ENCODE measurements at regions not wholly inside any gene's neighbourhood (a gene's known extent, or its start where the extent isn't known, plus 50 kb on each side); places are given as distances from the start of the nearest gene placed in this dataset.

DNA sequence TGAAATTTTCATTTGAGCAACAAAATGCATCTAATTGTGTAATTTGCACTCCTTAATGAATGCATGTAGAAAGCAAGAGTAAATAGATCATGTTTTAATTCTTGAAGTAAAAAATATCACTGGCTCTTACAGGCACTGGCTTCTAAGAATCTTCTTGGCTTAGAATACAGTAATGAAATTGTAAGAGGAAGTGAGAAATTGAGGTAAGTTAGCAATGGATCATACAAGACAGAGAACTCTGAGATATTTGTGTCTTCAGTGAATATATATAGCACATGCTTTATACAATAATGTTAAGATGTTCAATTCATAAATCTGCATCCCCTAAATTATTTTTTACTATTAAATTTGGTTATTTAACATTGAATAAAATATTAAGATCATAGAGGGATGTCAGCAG, 465.0 kb downstream of the CNTN3 start:
- CTCF ChIA-PET, result no interaction called here

DNA sequence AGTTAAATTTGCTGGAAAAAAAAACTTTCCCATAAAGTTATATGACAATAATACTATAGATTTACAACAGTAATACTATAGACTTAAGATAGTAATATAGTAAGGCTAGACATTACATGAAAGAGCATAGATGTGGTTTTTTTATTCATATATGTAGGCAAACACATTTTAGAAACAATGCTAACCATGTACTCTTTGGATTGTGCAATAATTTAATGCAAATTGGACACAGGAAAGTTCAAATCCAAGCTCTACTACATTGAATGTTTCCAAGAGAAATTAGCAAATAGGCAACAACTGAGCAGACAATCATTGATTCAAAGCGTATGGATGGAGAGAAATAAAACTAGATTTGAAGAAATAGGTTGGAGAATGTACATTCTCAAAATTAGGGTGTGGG, 469.2 kb downstream of the CNTN3 start:
- FAIRE-seq, result no peak
- WGBS (ENCODE audit: missing lambda C conversion rate), result 0% methylated on average over 1 of the region's 1 CpG

More for the DNA sequence above, 465.0 kb downstream of the CNTN3 start:
- Histone ChIP-seq H3K4me2 (no peak overlapping the region), H3K4me3 (no peak overlapping the region), H3K9me3 (no peaks in the 10 kb centered on the region), H3K27ac (no peak overlapping the region), H3K4me1 (no peaks in the 10 kb centered on the region)
- POLR2A ChIA-PET, result no interaction called here
- TF ChIP-seq, protein P1, sequence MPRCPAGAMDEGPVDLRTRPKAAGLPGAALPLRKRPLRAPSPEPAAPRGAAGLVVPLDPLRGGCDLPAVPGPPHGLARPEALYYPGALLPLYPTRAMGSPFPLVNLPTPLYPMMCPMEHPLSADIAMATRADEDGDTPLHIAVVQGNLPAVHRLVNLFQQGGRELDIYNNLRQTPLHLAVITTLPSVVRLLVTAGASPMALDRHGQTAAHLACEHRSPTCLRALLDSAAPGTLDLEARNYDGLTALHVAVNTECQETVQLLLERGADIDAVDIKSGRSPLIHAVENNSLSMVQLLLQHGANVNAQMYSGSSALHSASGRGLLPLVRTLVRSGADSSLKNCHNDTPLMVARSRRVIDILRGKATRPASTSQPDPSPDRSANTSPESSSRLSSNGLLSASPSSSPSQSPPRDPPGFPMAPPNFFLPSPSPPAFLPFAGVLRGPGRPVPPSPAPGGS (IDR thresholded peaks at IDR 0.05), result no peak
- TF ChIP-seq POLR2AphosphoS2 (conservative IDR thresholded peaks at IDR 0.05; ENCODE audit: low read length), result no peak
- no peak for TF ChIP-seq EP300 (IDR thresholded peaks at IDR 0.05)
- TF ChIP-seq EHMT2 (IDR thresholded peaks at IDR 0.05; ENCODE audit: low read depth), result no peak
- TF ChIP-seq, protein P2, sequence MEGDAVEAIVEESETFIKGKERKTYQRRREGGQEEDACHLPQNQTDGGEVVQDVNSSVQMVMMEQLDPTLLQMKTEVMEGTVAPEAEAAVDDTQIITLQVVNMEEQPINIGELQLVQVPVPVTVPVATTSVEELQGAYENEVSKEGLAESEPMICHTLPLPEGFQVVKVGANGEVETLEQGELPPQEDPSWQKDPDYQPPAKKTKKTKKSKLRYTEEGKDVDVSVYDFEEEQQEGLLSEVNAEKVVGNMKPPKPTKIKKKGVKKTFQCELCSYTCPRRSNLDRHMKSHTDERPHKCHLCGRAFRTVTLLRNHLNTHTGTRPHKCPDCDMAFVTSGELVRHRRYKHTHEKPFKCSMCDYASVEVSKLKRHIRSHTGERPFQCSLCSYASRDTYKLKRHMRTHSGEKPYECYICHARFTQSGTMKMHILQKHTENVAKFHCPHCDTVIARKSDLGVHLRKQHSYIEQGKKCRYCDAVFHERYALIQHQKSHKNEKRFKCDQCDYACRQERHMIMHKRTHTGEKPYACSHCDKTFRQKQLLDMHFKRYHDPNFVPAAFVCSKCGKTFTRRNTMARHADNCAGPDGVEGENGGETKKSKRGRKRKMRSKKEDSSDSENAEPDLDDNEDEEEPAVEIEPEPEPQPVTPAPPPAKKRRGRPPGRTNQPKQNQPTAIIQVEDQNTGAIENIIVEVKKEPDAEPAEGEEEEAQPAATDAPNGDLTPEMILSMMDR (IDR thresholded peaks at IDR 0.05), result no peak
- TF ChIP-seq MAFK (IDR thresholded peaks at IDR 0.05; ENCODE audit: partially characterized antibody), result no peak
- TF ChIP-seq, protein P3, sequence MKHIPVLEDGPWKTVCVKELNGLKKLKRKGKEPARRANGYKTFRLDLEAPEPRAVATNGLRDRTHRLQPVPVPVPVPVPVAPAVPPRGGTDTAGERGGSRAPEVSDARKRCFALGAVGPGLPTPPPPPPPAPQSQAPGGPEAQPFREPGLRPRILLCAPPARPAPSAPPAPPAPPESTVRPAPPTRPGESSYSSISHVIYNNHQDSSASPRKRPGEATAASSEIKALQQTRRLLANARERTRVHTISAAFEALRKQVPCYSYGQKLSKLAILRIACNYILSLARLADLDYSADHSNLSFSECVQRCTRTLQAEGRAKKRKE (CRISPR knock-in tag; IDR thresholded peaks at IDR 0.05; ENCODE audit: low read depth), result no peak
- no peak for TF ChIP-seq PHF8 (IDR thresholded peaks at IDR 0.05; ENCODE audit: borderline replicate concordance, low read depth)
- TF ChIP-seq HDAC2 (IDR thresholded peaks at IDR 0.05), result no peak
- no peak for TF ChIP-seq RARB (CRISPR knock-in tag; IDR thresholded peaks at IDR 0.05)
- TF ChIP-seq ZNF302 (CRISPR knock-in tag; IDR thresholded peaks at IDR 0.05), result no peak
- no peak for FAIRE-seq
- no peak for DNase-seq (ENCODE audit: low read depth in 1 of 2, low spot score in 1 of 2)
- no peak for ATAC-seq

DNA sequence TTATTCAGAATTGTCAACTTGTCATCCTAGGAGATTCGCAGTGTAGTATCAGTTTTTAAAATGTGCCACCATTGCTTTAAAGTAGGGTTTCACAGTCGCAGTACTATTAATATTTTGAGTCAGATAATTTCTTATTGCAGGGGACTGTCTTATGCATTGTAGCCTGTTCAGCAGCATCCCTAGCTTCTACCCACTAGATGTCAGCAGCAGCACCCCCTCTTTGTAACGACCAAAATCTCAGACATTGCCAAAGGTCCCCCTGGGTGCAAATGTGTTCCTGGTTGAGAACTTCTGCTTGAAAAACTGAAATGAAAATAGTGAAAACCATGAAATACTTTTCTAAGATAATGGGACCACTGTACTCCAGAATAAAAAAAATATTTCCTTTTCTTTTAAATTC, 474.8 kb downstream of the CNTN3 start:
- FAIRE-seq (no peak), DNase-seq (ENCODE audit: low read depth in 1 of 2, low spot score in 1 of 2) (no peak), ATAC-seq (no peak)
- no peak overlapping the region for H3K4me2 ChIP-seq
- H3K9me3 ChIP-seq, result no peaks in the 10 kb centered on the region
- WGBS (ENCODE audit: missing lambda C conversion rate), result 0% methylated on average over 3 of the region's 3 CpGs
- no peak overlapping the region for H3K27ac ChIP-seq
- no peak overlapping the region for H3K4me3 ChIP-seq
- ChIA-PET CTCF (no interaction called here), POLR2A (no interaction called here)
- no peak for TF ChIP-seq RAD21 (conservative IDR thresholded peaks at IDR 0.05 in 1 of 2, IDR thresholded peaks at IDR 0.05 in 1 of 2)
- no peaks in the 10 kb centered on the region for H3K4me1 ChIP-seq

More for the DNA sequence above, 469.2 kb downstream of the CNTN3 start:
- TF ChIP-seq ZC3H11A (IDR thresholded peaks at IDR 0.05) (no peak), SMC3 (IDR thresholded peaks at IDR 0.05) (no peak)
- ChIA-PET POLR2A (no interaction called here), CTCF (interaction anchor here (0.6 kb wide), 1 partner anchor 14 kb away, joined by 3 read pairs; no protein-coding TSS in a partner anchor)
- H3K27ac ChIP-seq, result no peak overlapping the region
- no peak for DNase-seq (ENCODE audit: low read depth in 1 of 2, low spot score in 1 of 2)
- no peak overlapping the region for H3K4me2 ChIP-seq
- H3K9me3 ChIP-seq, result no peaks in the 10 kb centered on the region
- no peak for ATAC-seq
- H3K4me1 ChIP-seq, result no peaks in the 10 kb centered on the region
- H3K4me3 ChIP-seq, result no peak overlapping the region

DNA sequence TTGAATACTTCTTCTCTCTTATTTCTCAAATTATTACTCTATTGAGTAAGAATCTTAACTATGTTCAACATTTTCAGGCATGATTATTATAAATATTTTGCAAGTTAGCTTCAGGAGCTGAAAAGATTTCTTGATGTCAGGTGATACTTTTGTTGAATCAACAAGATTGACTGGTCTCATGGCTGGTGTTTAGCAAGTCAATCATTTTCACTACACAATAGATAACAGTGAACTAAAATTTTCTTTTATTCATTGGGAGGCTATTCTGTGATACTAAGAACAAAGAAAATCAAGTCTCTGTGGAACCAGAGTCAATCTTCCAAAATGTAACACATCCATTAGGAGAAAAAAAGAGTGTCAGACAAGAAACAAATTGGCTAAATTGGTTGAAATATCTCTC, 476.7 kb downstream of the CNTN3 start:
- ChIA-PET POLR2A (no interaction called here), CTCF (no interaction called here)
- H3K27ac ChIP-seq, result no peak overlapping the region
- H3K4me2 ChIP-seq, result no peak overlapping the region
- no peak overlapping the region for H3K4me3 ChIP-seq
- H3K9me3 ChIP-seq, result no peaks in the 10 kb centered on the region
- ATAC-seq (no peak), FAIRE-seq (no peak), DNase-seq (ENCODE audit: low read depth in 1 of 2, low spot score in 1 of 2) (no peak)
- TF ChIP-seq ZFP36 (IDR thresholded peaks at IDR 0.05; ENCODE audit: borderline replicate concordance, partially characterized antibody) (no peak), KDM1A (IDR thresholded peaks at IDR 0.05; ENCODE audit: low read depth) (no peak), JUN (IDR thresholded peaks at IDR 0.05) (no peak), CHD2 (IDR thresholded peaks at IDR 0.05; ENCODE audit: low read length, partially characterized antibody) (no peak), HDAC2 (IDR thresholded peaks at IDR 0.05) (no peak), NR3C1 (IDR thresholded peaks at IDR 0.05) (no peak), MAZ (IDR thresholded peaks at IDR 0.05; ENCODE audit: borderline replicate concordance, low read depth, low read length) (no peak), MYC (IDR thresholded peaks at IDR 0.05; ENCODE audit: borderline replicate concordance, low read length) (no peak), KDM5A (IDR thresholded peaks at IDR 0.05) (no peak), CHD4 (IDR thresholded peaks at IDR 0.05; ENCODE audit: borderline replicate concordance) (no peak), POLR2A (IDR thresholded peaks at IDR 0.05; ENCODE audit: low read length) (no peak), RNF2 (IDR thresholded peaks at IDR 0.05; ENCODE audit: borderline replicate concordance, low read depth) (no peak)
- TF ChIP-seq, protein P4, sequence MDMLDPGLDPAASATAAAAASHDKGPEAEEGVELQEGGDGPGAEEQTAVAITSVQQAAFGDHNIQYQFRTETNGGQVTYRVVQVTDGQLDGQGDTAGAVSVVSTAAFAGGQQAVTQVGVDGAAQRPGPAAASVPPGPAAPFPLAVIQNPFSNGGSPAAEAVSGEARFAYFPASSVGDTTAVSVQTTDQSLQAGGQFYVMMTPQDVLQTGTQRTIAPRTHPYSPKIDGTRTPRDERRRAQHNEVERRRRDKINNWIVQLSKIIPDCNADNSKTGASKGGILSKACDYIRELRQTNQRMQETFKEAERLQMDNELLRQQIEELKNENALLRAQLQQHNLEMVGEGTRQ (IDR thresholded peaks at IDR 0.05), result no peak
- TF ChIP-seq, protein P1 (IDR thresholded peaks at IDR 0.05), result no peak
- no peaks in the 10 kb centered on the region for H3K4me1 ChIP-seq
